K562 (cell line): ENCODE measurements at regions not wholly inside any gene's neighbourhood (a gene's known extent, or its start where the extent isn't known, plus 50 kb on each side); places are given as distances from the start of the nearest gene placed in this dataset.

Experiments
- BRD4 ChIP-seq: fragments of 200-600 bp; sonication (generic); IDR thresholded peaks from 2 replicates; pipeline ENCODE4 v1.6.1; 2017; ENCODE audit warnings: inconsistent platforms
- CC2D1A ChIP-seq: fragments of 450-650 bp; IDR thresholded peaks from 2 replicates; pipeline ENCODE4 v1.6.1; 2017; ENCODE audit warnings: mild to moderate bottlenecking
- HNRNPK ChIP-seq: fragments of 200-400 bp; formaldehyde crosslinking; IDR thresholded peaks from one replicate; pipeline ENCODE4 v1.6.1; 2018; ENCODE audit warnings: mild to moderate bottlenecking, low read depth, low read length; ENCODE audit not compliant: poor library complexity, severe bottlenecking
- RCOR1 ChIP-seq, 2 experiments: IDR thresholded peaks; 2 replicates each; pipeline ENCODE4 v1.6.1; 2012; ENCODE audit warnings: low read depth in 2 of 2, low read length in 2 of 2, borderline replicate concordance in 1 of 2, improper control_type of control experiment in 1 of 2
- SIX5 ChIP-seq, 2 experiments: IDR thresholded peaks; 2 replicates each; pipeline ENCODE4 v1.6.1; 2011; ENCODE audit warnings: low read length in 2 of 2, borderline replicate concordance in 1 of 2, low read depth in 1 of 2, mild to moderate bottlenecking in 1 of 2, moderate library complexity in 1 of 2; ENCODE audit not compliant: insufficient read depth in 1 of 2
- TF ChIP-seq, protein P1 (sequence below): sonication (generic); formaldehyde crosslinking; IDR thresholded peaks from 2 replicates; pipeline ENCODE4 v1.5.0; 2020; ENCODE audit warnings: missing genetic modification reagents

- TF ChIP-seq SIX5 (IDR thresholded peaks at IDR 0.05; ENCODE audit: borderline replicate concordance in 1 of 2, insufficient read depth in 1 of 2, low read depth in 1 of 2, low read length in 2 of 2) (no peak), CC2D1A (no peak), HNRNPK (no peak), RCOR1 (IDR thresholded peaks at IDR 0.05; ENCODE audit: borderline replicate concordance in 1 of 2, low read depth in 2 of 2, low read length in 2 of 2) (no peak), BRD4 (no peak)
- TF ChIP-seq, protein P1, sequence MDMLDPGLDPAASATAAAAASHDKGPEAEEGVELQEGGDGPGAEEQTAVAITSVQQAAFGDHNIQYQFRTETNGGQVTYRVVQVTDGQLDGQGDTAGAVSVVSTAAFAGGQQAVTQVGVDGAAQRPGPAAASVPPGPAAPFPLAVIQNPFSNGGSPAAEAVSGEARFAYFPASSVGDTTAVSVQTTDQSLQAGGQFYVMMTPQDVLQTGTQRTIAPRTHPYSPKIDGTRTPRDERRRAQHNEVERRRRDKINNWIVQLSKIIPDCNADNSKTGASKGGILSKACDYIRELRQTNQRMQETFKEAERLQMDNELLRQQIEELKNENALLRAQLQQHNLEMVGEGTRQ: no peak
These were observed 1666.7 kb upstream of the FLRT2 start for GRCh38 chr14:83863042-83863774.
